OCI-LY1 (cell line): ENCODE measurements at regions not wholly inside any gene's neighbourhood (a gene's known extent, or its start where the extent isn't known, plus 50 kb on each side); places are given as distances from the start of the nearest gene placed in this dataset.

ENCODE experiments used
- H2AFZ ChIP-seq: fragments of 200-600 bp; sonication (generic), shearing (Covaris generic); 2 replicates; pipeline ENCODE4 v1.6.0; 2014; ENCODE audit warnings: antibody characterized with exemption, mild to moderate bottlenecking, low read length
- H3F3A ChIP-seq: fragments of 200-600 bp; sonication (generic), shearing (Covaris generic); 2 replicates; pipeline ENCODE4 v1.6.0; 2014; ENCODE audit warnings: mild to moderate bottlenecking, antibody characterized with exemption, low read length, moderate library complexity; ENCODE audit not compliant: insufficient read depth
- H3K27ac ChIP-seq: fragments of 200-600 bp; sonication (generic); 2 replicates; pipeline ENCODE4 v1.5.1; 2014; ENCODE audit warnings: low read length, mixed run types, mild to moderate bottlenecking, low read depth; ENCODE audit not compliant: poor library complexity, severe bottlenecking
- H3K27me3 ChIP-seq: fragments of 200-600 bp; sonication (generic); 2 replicates; pipeline ENCODE4 v1.6.0; 2014; ENCODE audit warnings: antibody characterized with exemption, mild to moderate bottlenecking, low read length, moderate library complexity; ENCODE audit not compliant: insufficient read depth
- H3K36me3 ChIP-seq: fragments of 200-600 bp; sonication (generic); 2 replicates; pipeline ENCODE4 v1.6.1; 2014; ENCODE audit warnings: mild to moderate bottlenecking, antibody characterized with exemption, low read length, moderate library complexity, mixed read lengths; ENCODE audit not compliant: insufficient read depth
- H3K4me1 ChIP-seq: fragments of 200-600 bp; sonication (generic); 2 replicates; pipeline ENCODE4 v1.5.1; 2014; ENCODE audit warnings: mild to moderate bottlenecking, low read length, moderate library complexity; ENCODE audit not compliant: insufficient read depth, severe bottlenecking
- H3K4me2 ChIP-seq: fragments of 200-600 bp; sonication (generic), shearing (Covaris generic); 2 replicates; pipeline ENCODE4 v1.6.1; 2014; ENCODE audit warnings: low read length
- H3K4me3 ChIP-seq: fragments of 200-600 bp; sonication (generic); 2 replicates; pipeline ENCODE4 v1.5.1; 2014; ENCODE audit warnings: low read length, low read depth, mild to moderate bottlenecking, mixed read lengths; ENCODE audit not compliant: poor library complexity, severe bottlenecking
- H3K79me2 ChIP-seq: fragments of 200-600 bp; shearing (Covaris generic); 2 replicates; pipeline ENCODE4 v1.6.1; 2016; ENCODE audit warnings: mixed run types, low read length, mixed read lengths; ENCODE audit not compliant: insufficient read depth
- H3K9ac ChIP-seq: fragments of 200-600 bp; sonication (generic), shearing (Covaris generic); 2 replicates; pipeline ENCODE4 v1.6.1; 2014; ENCODE audit warnings: mild to moderate bottlenecking, low read length, mixed read lengths
- H3K9me2 ChIP-seq: fragments of 200-600 bp; sonication (generic), shearing (Covaris generic); 2 replicates; pipeline ENCODE4 v1.6.1; 2014; ENCODE audit warnings: low read depth, mild to moderate bottlenecking, low read length, mixed read lengths
- H3K9me3 ChIP-seq: fragments of 200-600 bp; shearing (Covaris generic); 2 replicates; pipeline ENCODE4 v1.6.1; 2014; ENCODE audit warnings: low read length, mixed read lengths
- H4K20me1 ChIP-seq: fragments of 200-600 bp; sonication (generic), shearing (Covaris generic); 2 replicates; pipeline ENCODE4 v1.6.0; 2016; ENCODE audit warnings: mild to moderate bottlenecking, low read length; ENCODE audit not compliant: insufficient read depth
- CTCF ChIP-seq: fragments of 200-600 bp; sonication (generic), shearing (Covaris generic); IDR thresholded peaks from 2 replicates; pipeline ENCODE4 v1.5.1; 2017; ENCODE audit warnings: mild to moderate bottlenecking, antibody characterized with exemption, low read length, moderate library complexity, mixed read lengths
- EZH2 ChIP-seq: fragments of 200-600 bp; sonication (generic), shearing (Covaris generic); IDR thresholded peaks from 2 replicates; pipeline ENCODE4 v1.8.0; 2017; ENCODE audit warnings: borderline replicate concordance, mixed run types, mild to moderate bottlenecking, antibody characterized with exemption, low read length, moderate library complexity, mixed read lengths

DNA sequence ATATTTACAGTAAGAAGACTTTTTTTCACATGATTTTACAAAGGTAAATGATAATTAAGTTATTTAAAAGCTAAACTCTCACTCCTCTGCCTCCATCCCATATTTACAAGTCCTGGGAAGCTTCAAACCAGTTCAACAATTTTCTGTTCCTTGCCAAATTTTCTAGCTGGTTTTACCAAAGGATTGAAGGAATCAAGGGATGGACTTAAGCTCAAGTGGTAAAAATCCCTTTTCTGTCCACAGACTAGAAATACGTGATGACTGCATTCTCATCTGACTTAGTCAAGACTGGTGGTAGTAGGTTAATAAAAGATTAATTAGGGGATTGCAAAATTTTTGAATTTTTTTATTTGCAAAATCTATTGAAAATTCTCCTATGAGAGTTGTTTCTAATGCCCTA is 297.3 kb downstream of the MTX2 start:
- H3F3A ChIP-seq: no peaks in the 10 kb centered on the region
- H4K20me1 ChIP-seq: no peaks in the 10 kb centered on the region
- H2AFZ ChIP-seq: no peak overlapping the region
- no peaks in the 10 kb centered on the region for H3K4me1 ChIP-seq
- no peaks in the 10 kb centered on the region for H3K36me3 ChIP-seq
- no peaks in the 10 kb centered on the region for H3K9me2 ChIP-seq
- no peak overlapping the region for H3K4me2 ChIP-seq
- no peak overlapping the region for H3K9ac ChIP-seq
- TF ChIP-seq EZH2 (no peak), CTCF (no peak)
- H3K4me3 ChIP-seq: no peak overlapping the region
- no peak overlapping the region for H3K27ac ChIP-seq
- no peaks in the 10 kb centered on the region for H3K79me2 ChIP-seq
- H3K9me3 ChIP-seq: no peaks in the 10 kb centered on the region
- no peaks in the 10 kb centered on the region for H3K27me3 ChIP-seq

GRCh38 chr2:176566961-176567360 is 297.7 kb downstream of the MTX2 start:
- Histone ChIP-seq H3K27me3 (no peaks in the 10 kb centered on the region), H3K4me1 (no peaks in the 10 kb centered on the region), H3F3A (no peaks in the 10 kb centered on the region), H3K79me2 (no peaks in the 10 kb centered on the region), H3K9me3 (no peaks in the 10 kb centered on the region), H3K4me3 (no peak overlapping the region), H3K4me2 (no peak overlapping the region), H3K9me2 (no peaks in the 10 kb centered on the region), H3K9ac (no peak overlapping the region), H4K20me1 (no peaks in the 10 kb centered on the region), H3K36me3 (no peaks in the 10 kb centered on the region), H2AFZ (no peak overlapping the region), H3K27ac (no peak overlapping the region)
- no peak for TF ChIP-seq CTCF
- TF ChIP-seq EZH2: no peak

DNA sequence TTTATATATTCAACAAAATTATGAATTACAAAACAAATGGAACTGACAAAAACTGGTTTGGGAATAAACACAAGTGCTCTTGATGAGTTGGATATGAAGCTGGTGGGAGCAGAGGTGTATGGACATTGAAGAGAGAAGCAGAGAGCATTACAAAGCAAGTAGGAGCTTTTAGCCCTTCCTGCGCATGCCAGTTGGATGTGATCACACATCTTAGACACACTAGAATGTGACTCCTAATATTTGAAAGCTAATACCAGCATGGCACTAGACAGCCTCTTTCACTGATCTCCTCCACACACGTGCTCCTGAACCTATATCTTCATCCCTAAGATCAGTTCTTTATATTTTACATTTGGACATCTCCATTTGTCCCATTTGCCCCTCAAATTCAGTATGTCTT is 298.1 kb downstream of the MTX2 start:
- TF ChIP-seq EZH2 (no peak), CTCF (no peak)
- Histone ChIP-seq H3K36me3 (no peaks in the 10 kb centered on the region), H3K27ac (no peak overlapping the region), H3K79me2 (no peaks in the 10 kb centered on the region), H4K20me1 (no peaks in the 10 kb centered on the region), H3K4me2 (no peak overlapping the region), H3K4me3 (no peak overlapping the region), H2AFZ (no peak overlapping the region), H3K27me3 (no peaks in the 10 kb centered on the region), H3K9me2 (no peaks in the 10 kb centered on the region), H3K9ac (no peak overlapping the region), H3K9me3 (no peaks in the 10 kb centered on the region), H3F3A (no peaks in the 10 kb centered on the region), H3K4me1 (no peaks in the 10 kb centered on the region)
